ENCODE measurements at regions not wholly inside any gene's neighbourhood (a gene's known extent, or its start where the extent isn't known, plus 50 kb on each side); places are given as distances from the start of the nearest gene placed in this dataset.

GRCh38 chr5:107269256-107269655, 401.5 kb downstream of the EFNA5 start:
- Histone ChIP-seq H3K9me3 (ENCODE audit: control insufficient read depth in 4 of 4, low read length in 3 of 4) (peaks cover 0 to 3% (median 0%) of the 10 kb centered on the region in 4 donors), H3K36me3 (ENCODE audit: control insufficient read depth in 4 of 4, insufficient read depth in 3 of 4, low read depth in 1 of 4, low read length in 3 of 4) (no peaks in the 10 kb centered on the region), H3K27ac (ENCODE audit: low read depth in 1 of 2, low read length in 2 of 2) (no peak overlapping the region), H3K9ac (ENCODE audit: low read depth in 1 of 2, low read length in 2 of 2) (no peak overlapping the region), H3K4me1 (ENCODE audit: control insufficient read depth in 4 of 4, insufficient read depth in 4 of 4, low read length in 3 of 4) (no peaks in the 10 kb centered on the region), H3K4me3 (ENCODE audit: low read depth in 1 of 3, low read length in 3 of 3) (no peak overlapping the region), H3K27me3 (ENCODE audit: control insufficient read depth in 4 of 4, insufficient read depth in 4 of 4, low read length in 3 of 4) (no peaks in the 10 kb centered on the region)
- TF ChIP-seq CTCF (IDR thresholded peaks at IDR 0.05; ENCODE audit: low read depth, low read length, missing input control): no peak
- TF ChIP-seq FOXA2 (IDR thresholded peaks at IDR 0.05): no peak
- no peak for TF ChIP-seq EGR1 (IDR thresholded peaks at IDR 0.05; ENCODE audit: low read depth in 2 of 2)
- TF ChIP-seq FOXA1 (IDR thresholded peaks at IDR 0.05): no peak
- TF ChIP-seq REST (IDR thresholded peaks at IDR 0.05): no peak
- TF ChIP-seq HNF4G (IDR thresholded peaks at IDR 0.05): no peak
- TF ChIP-seq JUND (IDR thresholded peaks at IDR 0.05): no peak
- no peak for TF ChIP-seq MAX (IDR thresholded peaks at IDR 0.05)
- DNase-seq (ENCODE audit: low spot score): no peak
- WGBS: 74% methylated on average over 2 of the region's 2 CpGs

- Histone ChIP-seq H3K4me1 (ENCODE audit: control insufficient read depth in 4 of 4, insufficient read depth in 4 of 4, low read length in 3 of 4) (no peaks in the 10 kb centered on the region), H3K9ac (ENCODE audit: low read depth in 1 of 2, low read length in 2 of 2) (no peak overlapping the region), H3K36me3 (ENCODE audit: control insufficient read depth in 4 of 4, insufficient read depth in 3 of 4, low read depth in 1 of 4, low read length in 3 of 4) (no peaks in the 10 kb centered on the region), H3K4me3 (ENCODE audit: low read depth in 1 of 3, low read length in 3 of 3) (no peak overlapping the region), H3K9me3 (ENCODE audit: control insufficient read depth in 4 of 4, low read length in 3 of 4) (peaks cover 0 to 3% (median 0%) of the 10 kb centered on the region in 4 donors), H3K27me3 (ENCODE audit: control insufficient read depth in 4 of 4, insufficient read depth in 4 of 4, low read length in 3 of 4) (no peaks in the 10 kb centered on the region), H3K27ac (ENCODE audit: low read depth in 1 of 2, low read length in 2 of 2) (no peak overlapping the region)
- DNase-seq (ENCODE audit: low spot score): no peak
- 63% methylated on average over 2 of the region's 2 CpGs for WGBS
- no peak for TF ChIP-seq HNF4A (conservative IDR thresholded peaks at IDR 0.05)
- TF ChIP-seq RXRA (IDR thresholded peaks at IDR 0.05): no peak
- no peak for TF ChIP-seq ZBTB33 (IDR thresholded peaks at IDR 0.05)
- TF ChIP-seq SP1 (IDR thresholded peaks at IDR 0.05): no peak
- no peak for TF ChIP-seq EGR1 (IDR thresholded peaks at IDR 0.05; ENCODE audit: low read depth in 2 of 2)
- TF ChIP-seq YY1 (IDR thresholded peaks at IDR 0.05): no peak
These were observed 402.5 kb downstream of the EFNA5 start for GRCh38 chr5:107268241-107268640.

Measured in liver (tissue), 8 donors.